Retinal pigment epithelial cell (primary cell): ENCODE measurements at regions not wholly inside any gene's neighbourhood (a gene's known extent, or its start where the extent isn't known, plus 50 kb on each side); places are given as distances from the start of the nearest gene placed in this dataset.

Source experiments
- DNase-seq: peaks from one replicate; pipeline ENCODE4 v3.0.0-alpha.2; 2010; ENCODE audit warnings: low read depth
- H3K4me3 ChIP-seq: 2 replicates; pipeline ENCODE4 v1.5.1; 2011; ENCODE audit warnings: mild to moderate bottlenecking, low read length, control low read depth, moderate library complexity
- TF ChIP-seq, protein P1 (sequence below): conservative IDR thresholded peaks from 2 replicates; pipeline ENCODE4 v1.5.1; 2011; ENCODE audit warnings: low read depth, low read length, control low read depth, inconsistent platforms

DNA sequence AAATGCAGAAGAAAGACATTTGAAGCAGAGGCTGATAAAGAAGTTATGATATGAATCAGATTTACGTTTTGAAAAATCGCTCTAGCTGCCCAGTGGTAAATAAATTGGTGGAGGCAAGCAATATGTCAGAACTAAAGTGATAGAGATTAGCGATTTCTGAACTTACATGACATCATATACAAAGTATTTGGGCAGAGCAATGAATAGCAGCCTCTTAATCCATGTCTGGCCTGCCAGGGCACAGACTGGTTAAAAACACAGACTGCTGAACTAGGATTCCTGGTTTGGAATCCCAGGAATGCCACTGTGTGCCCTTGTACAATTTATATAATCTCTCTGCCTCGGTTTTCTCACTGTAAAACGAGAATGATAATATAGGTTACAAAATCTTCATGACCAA is 243.1 kb upstream of the SETMAR start:
- peak; percentile 97 for DNase-seq
- TF ChIP-seq, protein P1, sequence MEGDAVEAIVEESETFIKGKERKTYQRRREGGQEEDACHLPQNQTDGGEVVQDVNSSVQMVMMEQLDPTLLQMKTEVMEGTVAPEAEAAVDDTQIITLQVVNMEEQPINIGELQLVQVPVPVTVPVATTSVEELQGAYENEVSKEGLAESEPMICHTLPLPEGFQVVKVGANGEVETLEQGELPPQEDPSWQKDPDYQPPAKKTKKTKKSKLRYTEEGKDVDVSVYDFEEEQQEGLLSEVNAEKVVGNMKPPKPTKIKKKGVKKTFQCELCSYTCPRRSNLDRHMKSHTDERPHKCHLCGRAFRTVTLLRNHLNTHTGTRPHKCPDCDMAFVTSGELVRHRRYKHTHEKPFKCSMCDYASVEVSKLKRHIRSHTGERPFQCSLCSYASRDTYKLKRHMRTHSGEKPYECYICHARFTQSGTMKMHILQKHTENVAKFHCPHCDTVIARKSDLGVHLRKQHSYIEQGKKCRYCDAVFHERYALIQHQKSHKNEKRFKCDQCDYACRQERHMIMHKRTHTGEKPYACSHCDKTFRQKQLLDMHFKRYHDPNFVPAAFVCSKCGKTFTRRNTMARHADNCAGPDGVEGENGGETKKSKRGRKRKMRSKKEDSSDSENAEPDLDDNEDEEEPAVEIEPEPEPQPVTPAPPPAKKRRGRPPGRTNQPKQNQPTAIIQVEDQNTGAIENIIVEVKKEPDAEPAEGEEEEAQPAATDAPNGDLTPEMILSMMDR = no peak
- no peak overlapping the region for H3K4me3 ChIP-seq

DNA sequence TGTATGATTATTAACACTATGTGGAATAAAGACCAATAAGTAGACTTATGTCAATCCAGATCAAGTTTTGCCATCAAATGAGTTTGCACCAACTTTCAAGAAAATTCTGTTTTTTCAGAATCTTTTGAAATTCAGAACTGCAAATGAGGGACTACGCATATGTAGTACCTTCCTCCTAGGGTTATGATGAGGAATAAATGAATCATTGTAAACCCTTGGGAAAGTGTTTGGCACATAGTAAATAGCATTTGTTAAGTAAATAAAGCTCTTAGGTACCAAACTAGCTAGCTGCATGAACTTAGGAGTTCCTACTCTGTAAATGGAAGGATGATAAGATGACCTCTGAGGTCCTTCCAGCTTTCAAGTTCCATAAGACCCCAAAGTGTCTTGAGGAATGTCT is 242.6 kb upstream of the SETMAR start:
- TF ChIP-seq, protein P1 = no peak
- DNase-seq = peak; percentile 62
- H3K4me3 ChIP-seq = no peak overlapping the region

DNA sequence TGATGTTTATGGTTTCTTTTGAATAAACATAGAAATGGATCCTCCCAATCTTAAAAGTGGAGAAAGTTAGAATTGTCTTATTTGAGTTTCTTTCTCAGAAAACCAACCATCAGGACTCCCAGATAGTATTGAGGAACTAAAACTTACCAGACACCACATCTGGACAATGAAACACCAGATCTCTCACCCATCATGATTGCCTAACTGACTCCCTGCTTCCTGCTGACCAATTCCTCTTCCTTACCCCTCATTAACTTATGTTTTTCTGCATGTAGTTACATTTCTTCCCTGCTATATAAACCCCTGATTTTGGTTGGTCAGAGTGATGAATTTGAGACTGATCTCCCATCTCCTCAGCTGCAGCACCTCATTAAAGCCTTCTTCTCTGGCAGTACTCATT is 242.0 kb upstream of the SETMAR start:
- H3K4me3 ChIP-seq = no peak overlapping the region
- DNase-seq = no peak
- TF ChIP-seq, protein P1 = no peak

DNA sequence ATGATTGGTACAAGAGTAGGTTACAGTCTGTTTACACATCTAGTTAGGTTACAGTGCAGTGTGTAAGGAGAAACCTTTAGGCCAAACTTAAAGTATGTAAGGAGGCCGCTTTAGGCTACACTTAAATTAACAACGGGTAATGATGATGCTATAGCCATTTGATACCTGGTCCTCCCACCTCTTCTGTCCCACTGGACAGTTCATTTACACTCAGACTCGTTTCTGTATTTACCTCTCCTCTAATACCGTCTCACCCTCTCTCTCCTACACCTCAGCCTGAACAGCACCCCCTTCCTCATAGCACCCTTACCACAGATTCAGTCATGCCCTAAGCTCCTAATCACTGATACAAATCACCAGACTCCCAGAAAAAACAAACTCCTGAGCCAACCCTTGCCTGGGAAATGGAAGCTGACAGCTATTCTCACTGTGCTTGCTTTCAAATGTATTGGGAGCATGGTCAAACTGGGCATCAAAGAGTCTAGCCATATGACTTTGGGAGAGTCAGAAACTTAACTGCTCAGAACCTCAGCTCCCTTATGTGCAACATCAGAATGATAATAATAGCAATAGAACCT is 241.3 kb upstream of the SETMAR start:
- peak; percentile 91 for DNase-seq
- H3K4me3 ChIP-seq = no peak overlapping the region
- TF ChIP-seq, protein P1 = no peak

DNA sequence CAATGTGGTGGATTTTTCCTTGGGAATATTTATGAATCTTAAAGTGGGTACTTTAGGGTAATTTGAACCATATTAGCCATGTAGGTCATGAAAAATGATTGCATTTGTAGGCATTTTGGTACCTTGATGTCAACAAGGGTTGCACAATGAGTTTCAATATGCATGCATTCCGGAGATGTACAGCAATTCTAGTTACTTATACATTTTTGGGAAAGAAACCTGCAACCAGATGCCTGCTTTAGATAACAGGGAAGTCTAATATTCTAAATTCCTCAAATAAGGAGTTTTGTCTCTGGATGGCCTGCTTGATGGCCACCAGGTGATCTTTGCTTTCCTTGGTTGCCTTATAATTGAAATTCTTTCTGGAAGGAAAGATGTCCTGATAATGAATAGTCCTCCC is 240.5 kb upstream of the SETMAR start:
- DNase-seq = no peak

DNA sequence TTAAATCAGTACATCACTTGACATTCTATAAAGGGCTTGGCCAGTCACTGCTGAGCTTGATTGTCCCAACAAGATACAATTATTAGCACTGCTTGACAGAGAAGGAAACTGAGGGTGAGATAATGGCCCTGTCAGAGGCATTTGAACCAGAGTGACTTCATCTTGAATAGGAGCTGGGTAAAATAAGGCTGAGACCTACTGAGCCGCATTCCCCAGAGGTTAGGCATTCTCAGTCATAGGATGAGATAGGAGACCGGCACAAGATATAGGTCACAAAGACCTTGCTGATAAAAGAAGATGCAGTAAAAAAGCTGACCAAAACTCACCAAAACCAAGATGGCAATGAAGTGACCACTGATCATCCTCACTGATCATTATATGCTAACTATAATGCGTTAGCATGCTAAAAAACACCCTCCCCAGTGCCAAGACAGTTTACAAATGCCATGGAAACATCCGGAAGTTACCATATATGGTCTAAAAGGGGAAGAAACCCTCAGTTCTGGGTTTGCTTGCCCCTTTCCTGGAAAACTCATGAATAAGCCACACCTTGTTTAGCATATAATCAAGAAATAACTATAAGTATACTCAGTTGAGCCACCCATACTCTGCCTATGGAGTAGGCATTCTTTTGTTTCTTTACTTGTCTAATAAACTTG is 239.1 kb upstream of the SETMAR start:
- no peak for DNase-seq
- TF ChIP-seq, protein P1 = no peak
- H3K4me3 ChIP-seq = no peak overlapping the region

More for the DNA sequence above, 240.5 kb upstream of the SETMAR start:
- TF ChIP-seq, protein P1 = no peak
- no peak overlapping the region for H3K4me3 ChIP-seq

DNA sequence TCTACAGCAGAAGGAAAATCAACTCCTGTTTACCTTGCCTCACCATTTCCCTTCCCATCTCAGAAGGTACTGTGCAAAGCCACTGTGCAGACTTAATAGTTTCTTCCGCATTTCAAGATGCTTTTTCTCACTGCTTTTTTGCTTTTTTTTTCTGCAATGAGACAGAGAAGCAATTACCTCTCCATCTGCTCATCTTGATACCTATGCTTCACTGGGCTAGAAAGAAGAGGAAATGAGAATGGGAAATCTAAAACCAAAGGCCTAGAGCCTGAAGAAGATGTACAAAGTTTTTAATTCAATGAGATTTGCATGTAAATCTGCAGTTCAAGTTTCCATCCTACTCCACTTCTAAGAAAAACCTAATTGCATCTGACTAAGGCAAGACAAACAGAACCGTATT is 238.1 kb upstream of the SETMAR start:
- H3K4me3 ChIP-seq = no peak overlapping the region
- no peak for DNase-seq
- TF ChIP-seq, protein P1 = no peak
